Mesenchymal stem cell (in vitro differentiated cells and primary cell): ENCODE measurements at regions not wholly inside any gene's neighbourhood (a gene's known extent, or its start where the extent isn't known, plus 50 kb on each side); places are given as distances from the start of the nearest gene placed in this dataset.

Source experiments
- DNase-seq: peaks from one replicate; pipeline ENCODE4 v3.0.0-alpha.2; 2013
- H2AFZ ChIP-seq: one replicate; pipeline ENCODE4 v1.6.1; 2013; ENCODE audit warnings: low read depth, mild to moderate bottlenecking, control low read depth, inconsistent platforms, low read length, moderate library complexity
- H2AK5ac ChIP-seq: 2 replicates; pipeline ENCODE4 v1.6.1; 2013; ENCODE audit warnings: low read length, moderate library complexity, mild to moderate bottlenecking, inconsistent platforms; ENCODE audit not compliant: severe bottlenecking
- H2BK120ac ChIP-seq: one replicate; pipeline ENCODE4 v1.6.1; 2013; ENCODE audit warnings: low read depth, mild to moderate bottlenecking, inconsistent platforms, low read length, moderate library complexity
- H2BK12ac ChIP-seq, 2 experiments: one replicate each; pipeline ENCODE4 v1.6.1; 2013; ENCODE audit warnings: inconsistent platforms in 2 of 2, low read length in 2 of 2, mild to moderate bottlenecking in 2 of 2, moderate library complexity in 2 of 2, control low read depth in 1 of 2
- H2BK15ac ChIP-seq: one replicate; pipeline ENCODE4 v1.6.1; 2013; ENCODE audit warnings: mild to moderate bottlenecking, low read depth, inconsistent platforms; ENCODE audit not compliant: poor library complexity, severe bottlenecking
- H2BK5ac ChIP-seq: 2 replicates; pipeline ENCODE4 v1.6.1; 2013; ENCODE audit warnings: low read depth, mild to moderate bottlenecking, low read length, control low read depth, inconsistent platforms; ENCODE audit not compliant: poor library complexity, severe bottlenecking
- H3K14ac ChIP-seq, 2 experiments: one replicate each; pipeline ENCODE4 v1.6.1; 2013; ENCODE audit warnings: inconsistent platforms in 2 of 2, low read length in 2 of 2, control low read depth in 1 of 2, mild to moderate bottlenecking in 1 of 2, moderate library complexity in 1 of 2
- H3K18ac ChIP-seq, 2 experiments: one replicate each; pipeline ENCODE4 v1.6.1; 2013; ENCODE audit warnings: inconsistent platforms in 2 of 2, low read length in 2 of 2, control low read depth in 1 of 2, low read depth in 1 of 2, mild to moderate bottlenecking in 1 of 2
- H3K23ac ChIP-seq, 2 experiments: one replicate each; pipeline ENCODE4 v1.6.1; 2013; ENCODE audit warnings: inconsistent platforms in 2 of 2, low read length in 2 of 2, mild to moderate bottlenecking in 2 of 2, moderate library complexity in 2 of 2, control low read depth in 1 of 2
- H3K27ac ChIP-seq: 2 replicates; pipeline ENCODE4 v1.5.1; 2013; ENCODE audit warnings: mild to moderate bottlenecking, moderate library complexity, low read length, control low read depth, inconsistent platforms; ENCODE audit not compliant: poor library complexity, severe bottlenecking
- H3K27me3 ChIP-seq, 2 experiments: 2 replicates each; pipeline versions ENCODE4 v1.6.1 to v1.7.0; 2013; ENCODE audit warnings: low read length in 2 of 2, mild to moderate bottlenecking in 2 of 2, moderate library complexity in 2 of 2, control low read depth in 1 of 2, inconsistent platforms in 1 of 2; ENCODE audit not compliant: control insufficient read depth in 1 of 2, insufficient read depth in 1 of 2
- H3K36me3 ChIP-seq, 2 experiments: 2 replicates each; pipeline versions ENCODE4 v1.6.1 to v1.7.0; 2013; ENCODE audit warnings: low read length in 2 of 2, control low read depth in 1 of 2, inconsistent platforms in 1 of 2, low read depth in 1 of 2, mild to moderate bottlenecking in 1 of 2; ENCODE audit not compliant: insufficient read depth in 2 of 2, control insufficient read depth in 1 of 2
- H3K4ac ChIP-seq, 2 experiments: one replicate each; pipeline ENCODE4 v1.6.1; 2013; ENCODE audit warnings: inconsistent platforms in 2 of 2, low read length in 2 of 2, mild to moderate bottlenecking in 2 of 2, moderate library complexity in 2 of 2, control low read depth in 1 of 2, low read depth in 1 of 2
- H3K4me1 ChIP-seq: 2 replicates; pipeline ENCODE4 v1.6.1; 2013; ENCODE audit warnings: low read depth, low read length, control low read depth; ENCODE audit not compliant: control insufficient read depth, insufficient read depth
- H3K4me2 ChIP-seq: 2 replicates; pipeline ENCODE4 v1.6.1; 2013; ENCODE audit warnings: low read length, mild to moderate bottlenecking, inconsistent platforms; ENCODE audit not compliant: poor library complexity, severe bottlenecking
- H3K4me3 ChIP-seq, 2 experiments: 2 replicates each; pipeline versions ENCODE4 v1.5.1 to v1.7.0; 2013; ENCODE audit warnings: low read length in 2 of 2, mild to moderate bottlenecking in 2 of 2, control low read depth in 1 of 2, low read depth in 1 of 2; ENCODE audit not compliant: insufficient read depth in 1 of 2
- H3K79me1 ChIP-seq: replicated peaks from 2 replicates; pipeline ENCODE4 v1.6.1; 2013; ENCODE audit warnings: mild to moderate bottlenecking, control low read depth, low read length, inconsistent platforms; ENCODE audit not compliant: poor library complexity, severe bottlenecking
- H3K9ac ChIP-seq: 2 replicates; pipeline ENCODE4 v1.7.0; 2013; ENCODE audit warnings: mild to moderate bottlenecking, low read length, moderate library complexity
- H3K9me3 ChIP-seq: 2 replicates; pipeline ENCODE4 v1.7.0; 2013; ENCODE audit warnings: mild to moderate bottlenecking, low read length; ENCODE audit not compliant: control insufficient read depth
- H4K8ac ChIP-seq: one replicate; pipeline ENCODE4 v1.6.1; 2013; ENCODE audit warnings: inconsistent platforms, mild to moderate bottlenecking, low read length, moderate library complexity
- H4K91ac ChIP-seq: one replicate; pipeline ENCODE4 v1.6.1; 2013; ENCODE audit warnings: mild to moderate bottlenecking, low read length, inconsistent platforms
- whole genome bisulfite sequencing: methylation state at CpG from one replicate; pipeline ENCODE4 v1.1.7; 2013; ENCODE audit warnings: mixed read lengths; 5-methylcytosine and 5-hydroxymethylcytosine counted together

DNA sequence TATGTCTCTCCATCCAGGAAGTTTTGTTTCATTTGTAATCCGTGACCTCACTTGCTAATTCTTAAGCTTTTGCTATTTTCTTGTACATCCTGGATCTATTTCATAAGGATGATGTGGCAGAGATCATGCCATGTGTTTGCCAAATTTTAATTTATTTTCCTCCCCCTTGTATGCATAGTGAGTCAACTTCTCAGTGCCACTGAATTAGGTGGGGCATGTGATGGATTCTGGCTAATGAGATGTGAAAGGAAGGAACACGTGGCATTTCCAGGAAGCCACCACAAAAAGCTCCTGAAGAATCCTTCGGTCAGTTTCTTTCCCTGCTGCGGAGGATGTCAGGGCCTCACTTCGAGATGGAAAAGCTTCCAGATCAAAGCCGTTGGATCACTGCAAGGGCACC lies 86.2 kb upstream of the PRL start:
- H3K9ac ChIP-seq = no peak overlapping the region
- no peak overlapping the region for H2BK5ac ChIP-seq
- no peak overlapping the region for H2BK15ac ChIP-seq
- no peak overlapping the region for H3K23ac ChIP-seq
- no peak overlapping the region for H3K14ac ChIP-seq
- no peak overlapping the region for H2BK12ac ChIP-seq
- H3K9me3 ChIP-seq = no peaks in the 10 kb centered on the region
- 90% methylated on average over 5 of the region's 6 CpGs for WGBS
- no peak overlapping the region for H3K18ac ChIP-seq
- no peaks in the 10 kb centered on the region for H3K27me3 ChIP-seq
- H3K27ac ChIP-seq = no peak overlapping the region
- H3K4me2 ChIP-seq = no peak overlapping the region
- H3K4ac ChIP-seq = no peak overlapping the region
- H3K36me3 ChIP-seq = no peaks in the 10 kb centered on the region
- H2AK5ac ChIP-seq = no peak overlapping the region
- H4K8ac ChIP-seq = no peak overlapping the region
- H3K79me1 ChIP-seq = no peaks in the 10 kb centered on the region
- no peak overlapping the region for H4K91ac ChIP-seq
- H3K4me3 ChIP-seq = no peak overlapping the region
- H2AFZ ChIP-seq = no peak overlapping the region
- no peak overlapping the region for H2BK120ac ChIP-seq
- DNase-seq = no peak
- peaks cover 2% of the 10 kb centered on the region for H3K4me1 ChIP-seq

DNA sequence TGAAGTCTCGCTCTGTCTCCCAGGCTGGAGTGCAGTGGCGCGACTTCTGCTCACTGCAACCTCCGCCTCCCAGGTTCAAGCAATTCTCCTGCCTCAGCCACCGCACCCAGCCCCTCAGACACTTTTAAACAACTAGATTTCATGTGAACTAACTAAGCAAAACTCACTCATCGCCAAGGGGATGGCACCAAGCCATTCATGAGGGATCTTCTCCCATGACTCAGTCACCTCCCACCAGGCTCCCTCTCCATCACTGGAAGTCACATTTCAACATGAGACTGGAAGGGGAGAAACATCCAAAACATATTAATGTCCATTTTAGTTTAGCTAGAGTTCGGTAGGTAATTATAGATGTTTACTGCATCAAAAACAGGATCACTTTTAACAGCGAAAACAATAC lies 95.9 kb upstream of the PRL start:
- no peak overlapping the region for H4K91ac ChIP-seq
- H3K4me3 ChIP-seq = no peak overlapping the region
- no peaks in the 10 kb centered on the region for H3K27me3 ChIP-seq
- H3K9ac ChIP-seq = no peak overlapping the region
- 97% methylated on average over 6 of the region's 8 CpGs for WGBS
- no peak overlapping the region for H2AFZ ChIP-seq
- H2AK5ac ChIP-seq = no peak overlapping the region
- no peak overlapping the region for H2BK15ac ChIP-seq
- H2BK12ac ChIP-seq = no peak overlapping the region
- no peak overlapping the region for H3K27ac ChIP-seq
- no peaks in the 10 kb centered on the region for H3K36me3 ChIP-seq
- no peak overlapping the region for H3K18ac ChIP-seq
- no peak overlapping the region for H2BK120ac ChIP-seq
- H3K4me1 ChIP-seq = no peaks in the 10 kb centered on the region
- H2BK5ac ChIP-seq = no peak overlapping the region
- H4K8ac ChIP-seq = no peak overlapping the region
- no peak overlapping the region for H3K4me2 ChIP-seq
- H3K9me3 ChIP-seq = no peaks in the 10 kb centered on the region
- H3K14ac ChIP-seq = no peak overlapping the region
- no peak overlapping the region for H3K23ac ChIP-seq
- H3K79me1 ChIP-seq = no peaks in the 10 kb centered on the region
- no peak for DNase-seq
- no peak overlapping the region for H3K4ac ChIP-seq

DNA sequence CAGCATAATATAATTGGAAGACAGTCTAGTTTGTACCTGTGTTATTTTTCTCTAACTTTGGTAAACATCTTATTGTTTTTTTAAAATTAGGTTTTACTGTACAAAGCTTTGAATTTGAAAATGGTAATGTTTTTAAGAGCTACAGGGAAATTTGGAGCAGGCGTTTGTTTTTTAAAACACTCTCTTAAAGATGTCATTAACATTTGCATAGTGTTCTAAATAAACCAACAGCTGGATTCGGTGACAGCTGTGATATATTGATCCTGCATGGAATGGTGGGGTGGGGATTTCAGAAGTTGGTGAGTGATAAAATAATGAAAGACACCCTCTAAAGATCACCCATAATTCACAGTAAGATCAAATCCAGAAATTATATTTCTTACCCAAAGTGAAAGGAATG lies 97.9 kb upstream of the PRL start:
- Histone ChIP-seq H3K4me1 (peaks cover under 1% of the 10 kb centered on the region), H3K36me3 (no peaks in the 10 kb centered on the region), H4K91ac (no peak overlapping the region), H2AFZ (no peak overlapping the region), H3K9me3 (no peaks in the 10 kb centered on the region), H2AK5ac (no peak overlapping the region), H3K79me1 (no peaks in the 10 kb centered on the region), H3K4me2 (no peak overlapping the region), H3K18ac (no peak overlapping the region), H2BK5ac (no peak overlapping the region), H2BK15ac (no peak overlapping the region), H3K23ac (no peak overlapping the region), H3K4me3 (no peak overlapping the region), H3K9ac (no peak overlapping the region), H3K4ac (no peak overlapping the region), H2BK12ac (no peak overlapping the region), H2BK120ac (no peak overlapping the region), H3K27ac (no peak overlapping the region), H4K8ac (no peak overlapping the region), H3K27me3 (no peaks in the 10 kb centered on the region), H3K14ac (no peak overlapping the region)
- DNase-seq = no peak
- WGBS = 50% methylated on average over 1 of the region's 2 CpGs

DNA sequence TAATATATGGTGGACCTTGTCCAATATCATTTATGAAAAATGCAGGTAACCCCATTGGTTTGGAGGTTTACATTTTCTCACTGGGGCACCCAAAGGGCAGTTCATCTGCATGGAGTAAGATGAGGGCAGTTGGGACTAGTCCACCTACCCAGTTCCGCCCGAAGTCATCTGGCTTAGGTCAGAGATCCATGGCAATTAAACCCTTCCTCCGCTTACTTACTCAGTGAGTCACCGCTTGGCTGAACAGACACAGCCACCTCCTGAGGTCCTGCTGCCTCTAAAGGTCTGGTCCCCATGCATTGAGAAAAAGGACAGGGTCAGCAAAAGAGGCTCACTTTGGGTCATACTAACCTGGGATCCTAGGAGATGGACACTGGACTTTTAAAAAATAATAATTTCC lies 102.9 kb upstream of the PRL start:
- no peak overlapping the region for H2BK120ac ChIP-seq
- WGBS = 75% methylated on average over 4 of the region's 4 CpGs
- H2BK15ac ChIP-seq = no peak overlapping the region
- H3K9me3 ChIP-seq = no peaks in the 10 kb centered on the region
- H3K14ac ChIP-seq = no peak overlapping the region
- no peak overlapping the region for H4K91ac ChIP-seq
- H3K27me3 ChIP-seq = no peaks in the 10 kb centered on the region
- DNase-seq = peak; percentile 20
- no peak overlapping the region for H2BK5ac ChIP-seq
- no peak overlapping the region for H3K4me3 ChIP-seq
- no peak overlapping the region for H2BK12ac ChIP-seq
- H3K23ac ChIP-seq = no peak overlapping the region
- no peak overlapping the region for H4K8ac ChIP-seq
- no peak overlapping the region for H3K9ac ChIP-seq
- peaks cover 2% of the 10 kb centered on the region for H3K4me1 ChIP-seq
- H3K36me3 ChIP-seq = no peaks in the 10 kb centered on the region
- H3K4ac ChIP-seq = no peak overlapping the region
- H3K18ac ChIP-seq = no peak overlapping the region
- no peak overlapping the region for H2AK5ac ChIP-seq
- no peak overlapping the region for H3K27ac ChIP-seq
- no peak overlapping the region for H2AFZ ChIP-seq
- no peaks in the 10 kb centered on the region for H3K79me1 ChIP-seq
- no peak overlapping the region for H3K4me2 ChIP-seq
